GM13976 (cell line): ENCODE measurements at regions not wholly inside any gene's neighbourhood (a gene's known extent, or its start where the extent isn't known, plus 50 kb on each side); places are given as distances from the start of the nearest gene placed in this dataset.

Experiments
- DNase-seq: peaks from one replicate; pipeline ENCODE4 v3.0.0; 2012; ENCODE audit warnings: low spot score
- CTCF ChIP-seq: IDR thresholded peaks from 2 replicates; pipeline ENCODE4 v1.5.1; 2012; ENCODE audit warnings: borderline replicate concordance, mild to moderate bottlenecking; ENCODE audit not compliant: insufficient read depth; ENCODE audit errors: extremely low read depth, missing control alignments, control extremely low read depth
- in situ Hi-C: fragments of 300-500 bp; cut with MboI; formaldehyde crosslinking; loops from one replicate; pipeline ENCODE4 v1.12.0; 2022; ENCODE audit warnings: low sequenced_read_pairs, mixed read lengths, inconsistent platforms; ENCODE audit not compliant: unreplicated experiment

- no peak for TF ChIP-seq CTCF
- no peak for DNase-seq
These were observed 326.4 kb downstream of the EIPR1 start for GRCh38 chr2:3051266-3051665.

GRCh38 chr2:3046170-3046865 lies 331.3 kb downstream of the EIPR1 start:
- TF ChIP-seq CTCF: no peak
- no peak for DNase-seq
- in situ Hi-C loops: no loop called here

More at GRCh38 chr2:3051266-3051665, 326.4 kb downstream of the EIPR1 start:
- in situ Hi-C loops: no loop called here

- in situ Hi-C loops: no loop called here
- TF ChIP-seq CTCF: no peak
- no peak for DNase-seq
These were observed 332.2 kb downstream of the EIPR1 start for GRCh38 chr2:3045318-3045921.

- DNase-seq: no peak
- no peak for TF ChIP-seq CTCF
- in situ Hi-C loops: no loop called here
These were observed 332.9 kb downstream of the EIPR1 start for GRCh38 chr2:3044587-3045317.

- TF ChIP-seq CTCF: no peak
- DNase-seq: no peak
- in situ Hi-C loops: no loop called here
These were observed 333.9 kb downstream of the EIPR1 start for GRCh38 chr2:3043726-3044125.

- TF ChIP-seq CTCF: no peak
- in situ Hi-C loops: no loop called here
- no peak for DNase-seq
These were observed 334.7 kb downstream of the EIPR1 start for GRCh38 chr2:3042601-3043585.
